Activated CD4-positive, alpha-beta memory T cell treated with anti-CD3 and anti-CD28 coated beads, Interleukin-2, amount 10 ng/mL, durations not matched to agents 7 days and 5 days (primary cell): ENCODE measurements at regions not wholly inside any gene's neighbourhood (a gene's known extent, or its start where the extent isn't known, plus 50 kb on each side); places are given as distances from the start of the nearest gene placed in this dataset.

ENCODE experiments used
- CTCF ChIA-PET: fragments of 350-600 bp; sonication (Branson Sonifier 250); formaldehyde crosslinking; loops from one replicate; lab custom pipeline; 2021; ENCODE audit warnings: antibody characterized with exemption, inconsistent platforms; lab: Charles Lee
- POLR2A ChIA-PET: fragments of 350-600 bp; sonication (Branson Sonifier 250); formaldehyde crosslinking; loops from one replicate; lab custom pipeline; 2021; ENCODE audit warnings: antibody characterized with exemption; lab: Charles Lee
- DNase-seq: peaks from one replicate; pipeline ENCODE4 v3.0.0-alpha.2; 2020
- H3K27ac Mint-ChIP-seq: one replicate; pipeline ENCODE4 v1.8.0; 2021; ENCODE audit warnings: mild to moderate bottlenecking, mixed read lengths
- H3K27me3 Mint-ChIP-seq: one replicate; pipeline ENCODE4 v1.8.0; 2021; ENCODE audit warnings: mixed read lengths
- H3K36me3 Mint-ChIP-seq: one replicate; pipeline ENCODE4 v1.8.0; 2021; ENCODE audit warnings: low read depth, mixed read lengths
- H3K4me1 Mint-ChIP-seq: one replicate; pipeline ENCODE4 v1.8.0; 2021; ENCODE audit warnings: mixed read lengths
- H3K4me3 Mint-ChIP-seq: one replicate; pipeline ENCODE4 v1.8.0; 2021; ENCODE audit warnings: mild to moderate bottlenecking, mixed read lengths
- H3K9me3 Mint-ChIP-seq: one replicate; pipeline ENCODE4 v1.8.0; 2021; ENCODE audit warnings: mixed read lengths

DNA sequence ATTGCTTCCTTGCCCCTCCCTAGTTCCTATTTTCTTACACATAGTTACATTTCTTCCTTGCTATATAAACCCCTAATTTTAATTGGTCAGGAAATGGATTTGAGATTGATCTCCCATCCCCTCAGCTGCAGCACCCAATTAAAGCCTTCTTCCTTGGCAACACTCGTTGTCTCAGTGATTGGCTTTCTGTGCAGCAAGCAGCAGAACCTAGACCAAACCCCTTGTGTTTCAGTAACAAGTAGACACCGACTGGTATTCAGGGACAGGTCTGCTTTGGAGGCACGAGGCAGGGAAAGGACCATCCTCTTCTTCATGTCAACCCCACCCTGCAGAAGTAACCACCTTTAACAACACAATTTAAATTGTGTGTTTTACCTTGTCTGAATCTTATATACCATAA, 152.6 kb downstream of the RPAP3 start:
- POLR2A ChIA-PET, result no interaction called here
- Mint-ChIP-seq H3K4me1 (no peaks in the 10 kb centered on the region), H3K36me3 (no peaks in the 10 kb centered on the region), H3K9me3 (peaks cover 11% of the 10 kb centered on the region), H3K27ac (no peak overlapping the region), H3K27me3 (peaks cover under 1% of the 10 kb centered on the region), H3K4me3 (no peak overlapping the region)
- no peak for DNase-seq
- CTCF ChIA-PET, result no interaction called here

DNA sequence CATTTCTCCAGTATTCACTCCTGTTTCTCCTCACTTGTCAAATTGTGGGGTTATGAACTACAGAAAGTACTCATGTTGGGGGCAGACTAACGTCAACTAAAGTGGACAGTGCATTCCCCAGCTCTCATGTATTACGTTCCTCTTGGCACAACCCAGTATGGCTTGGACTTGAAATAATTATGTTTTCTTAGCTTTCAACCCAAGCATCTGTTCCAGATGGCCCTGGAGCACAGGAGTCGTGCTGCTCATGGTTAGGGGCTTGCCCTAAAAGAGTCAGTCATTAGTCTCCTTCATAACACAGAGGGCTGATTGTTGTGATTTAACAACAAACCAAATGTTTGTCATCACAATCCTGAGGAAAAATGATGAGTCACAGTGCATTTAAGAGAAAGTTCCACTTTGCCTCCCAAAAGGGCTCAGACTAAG, 154.4 kb downstream of the RPAP3 start:
- no peaks in the 10 kb centered on the region for H3K4me1 Mint-ChIP-seq
- no peak for DNase-seq
- no peak overlapping the region for H3K4me3 Mint-ChIP-seq
- no peak overlapping the region for H3K27ac Mint-ChIP-seq
- POLR2A ChIA-PET, result no interaction called here
- peaks cover 11% of the 10 kb centered on the region for H3K9me3 Mint-ChIP-seq
- CTCF ChIA-PET, result no interaction called here
- H3K27me3 Mint-ChIP-seq, result no peaks in the 10 kb centered on the region
- H3K36me3 Mint-ChIP-seq, result no peaks in the 10 kb centered on the region

DNA sequence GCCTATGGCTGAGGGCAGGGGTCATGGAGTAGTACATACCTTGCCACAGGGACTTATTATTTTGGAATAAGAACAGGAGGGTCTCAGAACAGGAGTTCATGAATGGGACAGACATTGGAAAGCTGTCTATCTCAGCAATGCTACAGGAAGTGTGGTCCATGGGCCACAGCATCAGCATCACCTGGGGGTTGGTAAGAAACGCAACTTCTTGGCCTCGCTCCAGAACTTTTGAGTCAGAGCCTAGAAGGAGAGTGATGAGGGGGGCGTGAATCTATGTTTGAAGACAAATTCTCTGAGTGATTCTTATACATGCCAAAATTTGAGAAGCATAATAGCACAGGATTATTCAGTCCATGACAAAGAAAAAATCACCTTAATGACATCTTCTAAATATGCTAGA, 156.6 kb downstream of the RPAP3 start:
- POLR2A ChIA-PET, result no interaction called here
- no peak for DNase-seq
- no peaks in the 10 kb centered on the region for H3K36me3 Mint-ChIP-seq
- no peak overlapping the region for H3K27ac Mint-ChIP-seq
- peaks cover 9% of the 10 kb centered on the region for H3K9me3 Mint-ChIP-seq
- H3K4me3 Mint-ChIP-seq, result no peak overlapping the region
- H3K4me1 Mint-ChIP-seq, result no peaks in the 10 kb centered on the region
- no peaks in the 10 kb centered on the region for H3K27me3 Mint-ChIP-seq
- CTCF ChIA-PET, result no interaction called here

DNA sequence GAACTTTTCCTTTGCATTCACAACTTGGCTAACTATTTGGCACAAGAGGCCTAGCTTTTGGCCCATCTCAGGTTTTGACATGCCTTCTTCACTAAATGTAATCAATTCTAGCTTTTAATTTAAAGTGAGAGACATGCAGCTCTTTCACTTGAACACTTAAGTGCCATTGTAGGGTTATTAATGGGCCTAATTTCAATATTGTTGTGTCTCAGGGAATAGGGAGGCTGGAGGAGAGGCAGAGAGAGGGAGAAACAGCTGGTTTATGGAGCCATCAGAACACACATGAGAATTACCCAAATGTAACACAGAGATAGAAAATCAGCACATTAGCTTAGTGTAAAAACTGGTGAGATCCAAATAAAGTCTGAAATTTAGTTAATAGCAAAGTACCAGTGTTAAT, 157.4 kb downstream of the RPAP3 start:
- ChIA-PET CTCF (interaction anchor here (1.2 kb wide), 1 partner anchor 139 kb away, joined by 3 read pairs; no protein-coding TSS in a partner anchor), POLR2A (no interaction called here)
- Mint-ChIP-seq H3K4me3 (no peak overlapping the region), H3K4me1 (no peaks in the 10 kb centered on the region), H3K9me3 (peaks cover 5% of the 10 kb centered on the region), H3K27ac (no peak overlapping the region), H3K27me3 (no peaks in the 10 kb centered on the region), H3K36me3 (no peaks in the 10 kb centered on the region)
- no peak for DNase-seq

DNA sequence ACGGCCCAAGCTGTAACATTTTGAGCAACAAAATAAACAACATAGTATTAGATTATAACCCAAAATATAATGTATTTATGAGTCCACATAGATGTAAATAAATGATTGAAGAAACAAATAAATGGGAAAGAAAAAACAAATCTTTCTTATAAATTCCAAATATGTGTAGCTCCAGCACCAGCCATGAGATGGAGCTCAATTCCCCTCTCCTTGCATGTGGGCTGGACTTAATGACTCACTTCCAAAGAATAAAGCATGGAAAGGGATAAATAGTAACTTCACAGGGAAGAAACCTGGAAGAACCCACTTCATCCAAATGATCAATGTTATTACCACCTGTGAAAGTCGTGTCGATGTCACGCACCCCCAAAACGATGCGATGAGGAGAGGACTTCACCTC, 158.8 kb downstream of the RPAP3 start:
- no peaks in the 10 kb centered on the region for H3K36me3 Mint-ChIP-seq
- no peaks in the 10 kb centered on the region for H3K9me3 Mint-ChIP-seq
- CTCF ChIA-PET, result no interaction called here
- no peak overlapping the region for H3K4me3 Mint-ChIP-seq
- POLR2A ChIA-PET, result no interaction called here
- no peaks in the 10 kb centered on the region for H3K27me3 Mint-ChIP-seq
- H3K27ac Mint-ChIP-seq, result no peak overlapping the region
- no peaks in the 10 kb centered on the region for H3K4me1 Mint-ChIP-seq
- no peak for DNase-seq

DNA sequence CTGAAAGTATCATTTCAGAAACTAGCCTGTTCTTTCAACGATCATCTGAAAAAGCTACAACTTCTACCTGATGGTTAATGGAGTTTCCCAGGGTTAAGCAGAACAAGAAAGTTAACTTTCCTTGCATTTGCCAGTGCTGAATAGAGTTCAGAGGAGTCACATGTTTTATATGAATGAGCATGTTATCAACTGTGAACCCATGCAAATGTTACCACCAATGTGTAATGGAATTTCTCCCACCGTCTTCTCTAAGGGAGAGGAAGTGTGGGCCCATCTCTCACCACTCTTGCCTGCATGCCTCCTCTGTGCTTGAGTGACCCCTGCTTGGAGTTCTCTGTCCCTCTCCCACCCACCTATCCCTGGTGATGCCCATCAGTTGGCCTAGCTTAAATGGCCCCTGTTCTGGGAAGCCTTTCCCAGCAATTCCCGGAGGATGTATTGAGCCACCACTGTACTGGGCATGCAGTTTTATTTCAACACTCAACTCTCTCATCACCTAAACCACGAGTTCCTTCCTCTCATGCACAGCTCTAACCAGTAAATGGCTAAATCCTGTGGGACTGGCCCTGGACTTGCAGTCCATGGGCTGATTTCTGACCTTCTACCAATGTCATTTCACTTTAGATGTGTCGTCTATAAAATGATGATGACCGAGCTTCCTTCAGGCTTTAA, 159.8 kb downstream of the RPAP3 start:
- Mint-ChIP-seq H3K4me1 (no peaks in the 10 kb centered on the region), H3K4me3 (no peak overlapping the region), H3K9me3 (no peaks in the 10 kb centered on the region), H3K36me3 (no peaks in the 10 kb centered on the region), H3K27ac (no peak overlapping the region), H3K27me3 (no peaks in the 10 kb centered on the region)
- CTCF ChIA-PET, result interaction anchor here (1.0 kb wide), 1 partner anchor 513 kb away, joined by 3 read pairs; no protein-coding TSS in a partner anchor
- POLR2A ChIA-PET, result no interaction called here
- DNase-seq, result no peak

DNA sequence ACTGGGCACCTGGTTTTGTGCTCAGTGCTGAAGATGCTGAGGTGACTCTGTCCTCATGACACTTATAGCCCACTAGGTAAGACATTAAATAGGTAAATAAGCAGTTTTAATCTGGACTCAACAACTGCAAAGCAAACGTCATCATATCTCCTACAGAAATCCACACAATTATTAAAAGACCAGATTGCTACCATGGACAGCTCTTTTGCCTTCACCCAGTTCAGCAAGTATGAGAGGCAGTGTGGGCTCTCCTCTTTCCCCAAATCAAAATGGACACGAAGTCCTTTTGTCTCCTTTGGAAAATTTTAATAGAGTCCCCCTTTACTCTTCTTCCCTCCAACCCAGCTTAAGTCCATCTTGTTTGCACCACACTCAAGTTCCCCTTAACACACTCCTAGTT, 171.1 kb downstream of the RPAP3 start:
- Mint-ChIP-seq H3K27me3 (peaks cover 7% of the 10 kb centered on the region), H3K36me3 (peaks cover 4% of the 10 kb centered on the region), H3K27ac (no peak overlapping the region), H3K9me3 (peaks cover 4% of the 10 kb centered on the region), H3K4me3 (no peak overlapping the region), H3K4me1 (no peaks in the 10 kb centered on the region)
- no peak for DNase-seq
- POLR2A ChIA-PET, result no interaction called here
- CTCF ChIA-PET, result no interaction called here

DNA sequence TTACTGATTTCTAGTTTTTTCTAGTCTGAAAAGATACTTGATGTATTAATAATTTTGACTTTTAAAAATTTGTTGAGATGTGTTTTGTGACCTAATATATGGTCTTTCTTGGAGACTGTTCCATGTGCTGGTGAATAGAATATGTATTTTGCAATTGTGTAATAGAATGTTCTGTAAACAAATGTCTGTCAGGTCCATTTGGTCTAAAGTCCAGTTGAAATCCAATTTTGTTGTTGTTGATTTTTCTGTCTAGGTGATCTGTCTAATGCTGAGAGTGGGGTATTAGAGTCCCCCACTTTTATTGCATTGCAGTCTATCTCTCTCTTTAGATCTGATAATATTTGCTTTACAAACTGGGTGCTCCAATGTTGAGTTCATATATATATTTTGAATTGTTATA, 175.8 kb downstream of the RPAP3 start:
- POLR2A ChIA-PET, result no interaction called here
- Mint-ChIP-seq H3K4me1 (no peaks in the 10 kb centered on the region), H3K27ac (no peak overlapping the region), H3K9me3 (peaks cover 6% of the 10 kb centered on the region), H3K27me3 (peaks cover 11% of the 10 kb centered on the region), H3K36me3 (peaks cover 6% of the 10 kb centered on the region), H3K4me3 (no peak overlapping the region)
- DNase-seq, result no peak
- CTCF ChIA-PET, result no interaction called here

DNA sequence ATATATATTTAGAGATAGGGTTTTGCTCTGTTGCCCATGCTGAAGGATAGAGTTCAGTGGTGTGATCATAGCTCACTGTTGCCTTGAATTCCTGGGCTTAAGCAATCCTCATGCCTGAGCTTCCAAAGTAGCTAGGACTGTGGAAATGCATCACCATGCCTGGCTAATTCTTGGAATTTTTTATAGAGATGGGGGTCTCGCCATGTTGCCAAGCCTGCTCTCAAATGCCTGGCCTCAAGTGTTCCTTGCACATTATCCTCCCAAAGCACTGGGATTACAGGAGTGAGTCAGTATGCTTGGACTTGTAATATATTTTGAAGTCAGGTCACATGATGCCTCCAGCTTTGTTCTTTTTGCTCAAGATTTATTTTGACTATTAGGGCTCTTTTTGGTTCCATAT, 178.0 kb downstream of the RPAP3 start:
- CTCF ChIA-PET, result no interaction called here
- Mint-ChIP-seq H3K9me3 (peaks cover 6% of the 10 kb centered on the region), H3K4me1 (no peaks in the 10 kb centered on the region), H3K27me3 (peaks cover 18% of the 10 kb centered on the region), H3K27ac (no peak overlapping the region), H3K4me3 (no peak overlapping the region), H3K36me3 (peaks cover 6% of the 10 kb centered on the region)
- POLR2A ChIA-PET, result no interaction called here
- DNase-seq, result no peak

DNA sequence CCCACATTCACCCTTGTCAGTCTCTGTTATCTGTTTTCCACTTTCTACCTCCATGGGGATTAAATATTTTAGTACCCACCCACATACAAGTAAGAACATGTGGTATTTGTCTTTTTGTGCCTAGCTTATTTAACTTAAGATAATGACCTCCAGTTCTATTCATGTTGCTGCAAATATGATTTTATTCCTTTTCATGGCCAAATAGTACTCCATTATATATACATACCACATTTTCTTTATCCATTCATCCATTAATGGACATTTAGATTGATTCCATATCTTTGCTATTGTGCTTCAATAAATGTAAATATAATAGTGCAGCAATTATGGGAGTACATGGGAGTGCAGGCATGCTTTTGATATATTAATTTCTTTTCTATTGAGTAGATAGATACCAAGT, 185.8 kb downstream of the RPAP3 start:
- Mint-ChIP-seq H3K27ac (no peak overlapping the region), H3K9me3 (peaks cover 23% of the 10 kb centered on the region), H3K4me1 (no peaks in the 10 kb centered on the region), H3K36me3 (no peaks in the 10 kb centered on the region), H3K4me3 (no peak overlapping the region), H3K27me3 (peaks cover 17% of the 10 kb centered on the region)
- POLR2A ChIA-PET, result no interaction called here
- DNase-seq, result no peak
- CTCF ChIA-PET, result no interaction called here

DNA sequence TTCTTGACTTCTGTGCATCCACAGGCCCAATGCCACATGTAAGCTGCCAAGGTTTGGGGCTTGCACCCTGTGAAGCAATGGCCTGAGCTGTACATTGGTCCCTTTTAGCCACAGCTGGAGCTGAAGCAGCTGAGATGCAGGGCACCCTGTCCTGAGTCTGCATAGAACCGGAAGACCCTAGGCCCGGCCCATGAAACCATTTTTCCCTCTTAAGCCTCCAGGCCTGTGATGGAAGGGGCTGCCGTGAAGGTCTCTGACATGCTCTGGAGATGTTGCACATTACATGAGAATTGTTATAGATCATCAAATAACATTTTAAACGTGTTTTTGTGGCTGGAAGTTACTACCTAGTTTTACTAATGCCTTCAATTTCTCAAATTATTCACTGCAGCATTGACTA, 188.7 kb downstream of the RPAP3 start:
- H3K4me3 Mint-ChIP-seq, result no peak overlapping the region
- ChIA-PET CTCF (no interaction called here), POLR2A (no interaction called here)
- DNase-seq, result no peak
- peaks cover 32% of the 10 kb centered on the region for H3K9me3 Mint-ChIP-seq
- H3K27me3 Mint-ChIP-seq, result peaks cover 2% of the 10 kb centered on the region
- no peak overlapping the region for H3K27ac Mint-ChIP-seq
- H3K36me3 Mint-ChIP-seq, result no peaks in the 10 kb centered on the region
- no peaks in the 10 kb centered on the region for H3K4me1 Mint-ChIP-seq

DNA sequence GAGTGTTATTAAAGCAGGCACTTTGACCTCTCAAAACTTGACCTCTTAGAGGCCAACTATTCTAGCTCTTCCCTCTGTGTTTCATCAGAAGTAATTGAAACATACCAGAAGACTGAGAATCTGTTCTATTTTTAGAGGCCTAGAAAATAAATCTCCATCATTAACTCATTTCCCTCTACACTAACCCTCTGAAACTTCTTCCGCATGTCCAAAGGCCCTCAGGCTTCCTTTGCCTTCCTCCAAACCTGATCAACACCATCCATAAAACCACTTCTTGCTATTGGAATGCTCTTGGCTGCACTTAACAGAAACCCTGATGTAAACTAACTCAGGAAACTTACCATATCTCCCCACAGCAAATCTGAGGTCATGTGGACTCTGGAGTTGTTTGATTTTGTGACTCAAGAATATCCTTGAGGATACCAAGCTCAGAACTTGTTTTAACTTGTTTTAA, 196.4 kb downstream of the RPAP3 start:
- Mint-ChIP-seq H3K4me1 (peaks cover 7% of the 10 kb centered on the region), H3K4me3 (no peak overlapping the region), H3K9me3 (peaks cover 22% of the 10 kb centered on the region), H3K27me3 (no peaks in the 10 kb centered on the region), H3K36me3 (no peaks in the 10 kb centered on the region), H3K27ac (no peak overlapping the region)
- no peak for DNase-seq
- ChIA-PET CTCF (no interaction called here), POLR2A (no interaction called here)

DNA sequence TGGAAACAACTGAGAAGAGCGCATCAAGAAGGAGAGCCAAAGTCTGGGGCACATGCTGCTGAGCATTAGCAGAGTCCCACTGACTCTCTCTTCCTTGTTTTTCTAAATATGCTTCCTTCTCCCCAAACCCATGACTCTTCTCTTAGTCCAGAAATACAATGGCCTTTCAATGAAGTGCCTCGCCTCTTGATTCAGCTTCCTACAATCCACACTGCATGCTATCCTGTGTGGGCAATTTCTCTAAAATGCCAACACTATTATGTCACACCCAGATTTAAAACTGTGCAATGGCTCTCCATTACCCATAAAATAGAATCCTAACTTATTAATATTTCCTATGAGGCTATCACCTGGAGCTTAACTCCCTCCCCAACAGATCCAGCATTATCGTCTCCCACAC, 198.6 kb downstream of the RPAP3 start:
- CTCF ChIA-PET, result no interaction called here

DNA sequence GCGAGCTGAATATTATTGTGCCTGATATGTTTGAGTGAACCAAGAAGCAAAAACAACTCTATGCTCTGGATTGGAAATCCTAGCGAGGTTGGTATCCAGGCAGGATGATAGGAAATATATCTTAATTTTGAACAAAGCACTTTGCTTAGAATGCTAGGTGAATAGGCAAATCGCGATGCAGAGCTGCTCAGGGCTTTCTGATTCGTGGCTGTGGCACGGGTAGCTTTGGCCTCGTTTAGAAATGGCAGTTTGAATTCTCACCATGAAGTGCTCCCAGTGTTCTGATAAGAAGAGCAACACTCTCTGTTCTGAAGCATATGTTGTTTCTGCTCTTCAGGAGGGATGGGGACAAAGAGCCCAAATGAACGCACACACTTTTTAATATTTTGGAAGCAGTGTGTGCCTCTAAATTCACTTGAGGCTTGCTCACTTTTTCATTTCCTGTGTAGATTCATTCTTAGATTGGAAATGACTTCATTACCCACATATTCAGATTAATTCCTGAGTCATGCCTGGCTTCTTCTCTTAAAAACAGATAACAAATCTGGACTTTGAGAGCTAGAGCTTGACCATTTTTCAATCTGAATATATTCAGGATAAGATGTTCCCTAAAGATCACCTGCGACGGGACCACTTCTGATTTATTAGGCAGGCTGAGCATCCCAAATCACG, 200.9 kb downstream of the RPAP3 start:
- no peak overlapping the region for H3K27ac Mint-ChIP-seq
- H3K4me3 Mint-ChIP-seq, result no peak overlapping the region
- peaks cover 7% of the 10 kb centered on the region for H3K4me1 Mint-ChIP-seq
- peaks cover 22% of the 10 kb centered on the region for H3K9me3 Mint-ChIP-seq
- ChIA-PET POLR2A (no interaction called here), CTCF (no interaction called here)
- no peak for DNase-seq
- H3K36me3 Mint-ChIP-seq, result no peaks in the 10 kb centered on the region
- no peaks in the 10 kb centered on the region for H3K27me3 Mint-ChIP-seq

More for the DNA sequence above, 198.6 kb downstream of the RPAP3 start:
- Mint-ChIP-seq H3K27me3 (no peaks in the 10 kb centered on the region), H3K9me3 (peaks cover 21% of the 10 kb centered on the region), H3K27ac (no peak overlapping the region), H3K4me1 (peaks cover 7% of the 10 kb centered on the region), H3K4me3 (no peak overlapping the region), H3K36me3 (no peaks in the 10 kb centered on the region)
- DNase-seq, result no peak
- POLR2A ChIA-PET, result no interaction called here
